ENCODE measurements at regions not wholly inside any gene's neighbourhood (a gene's known extent, or its start where the extent isn't known, plus 50 kb on each side); places are given as distances from the start of the nearest gene placed in this dataset.
"Not testable (repeated sequence)": the region's sequence is repeated elsewhere in the genome, so short reads cannot be mapped to it uniquely, and the experiment has no call there.

DNA sequence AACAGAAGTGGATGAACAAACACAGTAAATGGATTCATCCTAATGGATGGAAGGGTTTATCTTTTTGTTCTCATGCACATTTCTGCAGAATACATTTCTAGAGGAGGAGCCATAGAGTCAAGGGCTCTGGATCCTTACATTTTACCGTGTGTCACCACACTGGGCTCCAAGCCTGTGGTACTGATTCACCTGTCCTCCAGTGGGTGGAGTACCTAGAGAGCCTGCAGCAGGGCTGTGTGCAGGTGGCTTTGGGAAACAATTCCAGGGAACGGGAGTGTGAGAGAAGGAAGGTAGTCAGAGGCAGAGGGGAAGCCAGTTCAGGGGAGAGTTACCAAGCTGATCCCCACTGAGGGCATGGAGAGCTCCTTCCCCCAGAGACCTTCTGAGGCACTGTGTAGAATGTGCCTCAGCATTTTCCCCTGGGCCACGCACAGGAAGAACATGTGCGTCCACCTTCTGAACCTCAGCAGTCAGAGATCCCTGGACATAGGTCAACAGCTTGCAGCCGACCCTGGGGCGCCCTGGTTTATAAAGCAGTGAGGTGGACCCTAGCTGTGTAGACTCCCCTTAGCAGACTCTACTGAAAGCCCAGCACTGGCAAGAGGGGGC lies 85.3 kb upstream of the SLC22A23 start:
- no peak for DNase-seq

DNA sequence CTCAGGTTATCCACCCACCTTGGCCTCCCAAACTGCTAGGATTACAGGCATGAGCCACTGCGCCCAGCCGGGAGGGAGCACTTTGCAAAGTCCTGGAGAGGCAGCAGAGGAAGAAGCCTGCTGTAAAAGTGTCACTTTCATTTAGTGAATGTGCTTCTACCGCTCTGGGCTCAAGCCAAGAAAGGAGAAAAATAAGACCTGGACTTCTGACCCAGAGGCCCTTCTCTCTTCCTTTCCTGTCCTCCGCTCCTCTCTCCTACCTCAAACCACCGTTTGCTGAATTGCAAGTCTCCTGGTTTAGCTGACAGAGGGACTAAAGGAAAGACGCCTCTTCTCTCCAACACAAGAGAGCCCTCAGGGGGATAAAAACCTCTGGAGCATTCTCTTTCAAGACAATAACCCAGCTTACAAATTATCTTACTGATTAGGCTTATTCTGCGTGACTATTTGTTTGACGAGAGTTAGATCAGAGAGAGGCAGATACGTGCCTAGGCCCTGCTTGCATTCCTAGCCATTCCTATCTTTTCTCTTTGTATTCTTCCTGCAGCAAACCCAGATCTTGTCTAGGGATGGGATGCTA lies 84.2 kb upstream of the SLC22A23 start:
- DNase-seq: no peak

DNA sequence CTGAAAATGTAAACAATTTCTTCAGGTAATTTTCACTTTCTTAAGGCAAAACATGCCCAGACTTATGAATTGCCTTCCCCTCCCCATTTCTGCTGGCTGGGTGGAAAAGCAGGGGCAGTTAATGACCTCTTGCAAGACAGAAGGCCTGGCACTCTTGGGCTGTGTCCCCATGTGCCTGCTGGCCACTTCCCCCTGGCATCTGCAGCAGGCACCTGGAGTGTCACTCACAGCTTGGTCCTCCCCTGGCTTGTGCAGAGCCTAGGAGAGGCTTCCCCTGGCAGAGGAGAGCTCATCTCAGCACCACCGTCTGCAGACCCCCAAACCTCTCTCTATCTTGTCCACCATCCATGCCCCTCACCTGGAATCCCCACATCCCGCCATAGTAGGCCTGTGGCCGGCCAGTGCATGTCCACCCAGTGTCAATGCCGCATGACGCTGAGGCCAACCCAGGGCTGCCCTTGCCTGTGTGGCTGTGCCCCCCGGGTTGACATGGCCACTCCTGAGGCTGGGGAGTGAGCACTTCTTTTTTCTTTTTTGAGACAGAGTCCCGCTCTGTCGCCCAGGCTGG lies 83.5 kb upstream of the SLC22A23 start:
- no peak for DNase-seq

DNA sequence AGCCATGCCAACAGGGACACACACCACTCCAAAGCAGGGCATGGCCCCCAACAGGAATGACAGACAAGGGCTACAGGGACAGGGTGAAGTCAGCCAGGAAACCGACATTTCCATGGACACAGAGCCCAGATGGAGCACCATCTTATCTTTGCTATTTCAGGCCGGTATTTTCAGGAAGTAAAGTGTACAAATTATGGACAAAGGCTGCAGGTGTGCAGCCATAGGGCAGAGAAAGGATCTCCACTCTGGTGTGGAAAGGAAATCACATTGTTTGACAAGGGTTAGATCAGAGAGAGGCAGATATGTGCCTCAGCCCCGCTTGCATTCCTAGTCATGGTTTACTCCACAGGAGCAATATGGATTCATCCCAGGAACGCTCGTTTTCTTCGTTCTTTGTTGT lies 81.7 kb upstream of the SLC22A23 start:
- no peak for DNase-seq

DNA sequence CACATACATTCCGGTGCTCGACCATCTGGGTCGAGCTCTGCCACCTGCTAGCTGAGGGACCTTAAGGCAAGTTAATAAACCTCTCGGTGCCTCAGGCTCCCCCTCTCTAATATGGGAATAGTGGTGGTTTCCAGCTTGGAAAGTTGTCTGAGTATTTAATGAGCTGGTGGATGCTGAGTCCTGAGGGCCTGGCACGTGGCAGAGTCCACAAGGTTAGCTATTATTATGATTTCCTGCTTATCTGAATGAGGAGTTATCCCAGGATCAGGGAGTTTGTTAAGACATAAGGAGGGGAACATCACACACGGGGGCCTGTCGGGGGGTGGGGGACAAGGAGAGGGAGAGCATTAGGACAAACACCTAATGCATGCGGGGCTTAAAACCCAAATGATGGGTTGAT lies 80.1 kb upstream of the SLC22A23 start:
- no peak for DNase-seq

DNA sequence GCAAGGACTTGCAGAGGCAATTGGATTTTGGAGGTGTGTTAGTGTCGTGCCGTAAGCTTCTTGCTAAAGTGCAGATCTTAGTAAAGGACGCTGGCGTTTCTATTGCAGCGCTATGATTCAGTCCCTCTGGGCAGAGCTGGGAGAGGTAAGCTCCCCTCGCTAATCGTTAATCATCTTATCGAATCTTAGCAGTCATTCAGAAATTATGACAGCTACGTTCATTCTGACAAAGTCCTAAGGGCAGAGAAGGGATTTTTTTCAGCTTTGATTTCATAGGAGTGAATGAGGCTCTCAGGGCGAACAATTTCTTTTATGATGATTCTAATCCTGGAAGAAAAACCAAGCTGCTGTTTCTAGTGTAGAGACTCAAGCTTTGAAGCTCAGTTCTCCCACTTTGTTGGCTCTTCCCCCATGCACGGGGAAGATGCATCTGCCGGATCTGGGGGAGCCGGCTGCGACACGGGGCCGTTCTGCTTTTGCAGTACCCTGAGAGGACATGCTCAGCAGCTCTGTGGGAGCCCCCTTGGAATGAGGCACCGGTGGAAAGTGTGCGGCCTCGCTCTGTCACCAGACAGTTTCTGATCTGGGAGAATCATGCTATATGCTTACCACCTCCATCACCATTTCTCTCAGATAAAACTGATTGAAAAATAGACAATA lies 79.1 kb upstream of the SLC22A23 start:
- no peak for DNase-seq

DNA sequence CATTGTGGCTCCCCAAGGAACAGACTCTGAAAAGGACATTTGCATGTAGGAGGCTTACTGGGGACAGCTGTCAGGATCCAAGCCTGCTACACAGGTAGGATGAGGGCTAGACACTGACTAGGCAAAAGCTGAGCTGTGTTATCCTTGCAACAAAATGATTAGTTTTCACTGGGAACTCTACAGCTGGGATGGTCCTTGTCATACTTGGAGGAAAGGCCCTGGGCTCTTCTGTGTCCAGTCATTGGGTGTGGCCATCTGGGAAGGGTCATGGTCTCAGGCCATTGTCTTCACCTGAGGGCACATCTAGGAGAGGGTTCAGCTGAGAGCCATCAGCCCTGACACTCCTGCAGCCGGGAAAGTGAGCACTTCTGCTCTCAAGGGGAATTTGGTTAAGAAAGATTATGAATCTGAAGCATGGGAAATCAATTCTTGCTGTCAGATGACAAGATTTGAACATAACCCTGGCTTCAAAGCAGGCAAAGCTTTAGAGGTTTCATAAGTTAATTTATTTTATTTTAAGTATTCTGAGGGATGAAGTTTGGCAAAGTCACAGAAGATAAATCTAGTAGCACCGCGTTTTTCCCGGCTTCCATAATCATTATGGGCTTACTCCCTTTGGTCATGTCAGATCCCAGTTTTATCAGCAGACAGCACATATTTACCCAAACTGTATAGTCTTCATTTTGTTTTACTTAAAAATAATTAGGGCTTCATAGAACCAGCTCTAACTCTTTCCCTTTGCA lies 78.4 kb upstream of the SLC22A23 start:
- DNase-seq: no peak

DNA sequence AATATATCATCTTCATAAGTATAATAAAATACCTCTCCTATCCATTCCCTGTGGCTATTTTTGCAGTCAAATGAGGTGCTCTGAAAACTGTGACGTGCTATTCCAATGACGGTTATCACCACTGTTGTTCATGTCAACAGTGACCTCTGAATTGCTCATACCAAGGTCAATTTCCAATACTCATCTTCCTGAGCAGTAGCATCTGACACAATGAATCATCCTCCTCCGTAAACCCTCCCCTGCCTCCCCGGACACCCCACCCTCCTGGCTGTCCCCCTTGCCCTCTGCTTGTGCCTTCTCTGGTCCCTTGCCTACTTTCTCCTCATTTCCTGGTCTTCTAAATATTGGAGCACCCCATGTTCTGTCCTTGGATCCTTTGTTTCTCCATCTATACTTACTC lies 77.7 kb upstream of the SLC22A23 start:
- DNase-seq: no peak

DNA sequence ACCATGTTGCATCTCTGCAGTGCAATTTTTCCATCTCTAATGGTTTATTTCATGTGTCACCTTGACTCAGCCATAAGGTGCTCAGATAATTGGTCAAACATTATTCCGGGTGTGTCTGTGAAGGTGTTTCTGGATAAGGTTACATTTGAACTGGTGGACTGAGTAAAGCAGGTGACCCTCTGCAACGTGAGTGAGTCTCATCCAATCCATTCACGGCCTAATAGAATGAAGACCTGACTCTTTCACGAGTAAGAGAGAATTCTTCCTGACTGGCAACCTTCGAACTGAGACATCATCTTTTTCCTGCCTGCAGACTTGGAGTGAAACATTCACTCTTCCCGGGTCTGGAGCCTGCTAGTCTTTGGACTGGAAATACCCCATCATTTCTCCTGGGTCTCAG lies 77.1 kb upstream of the SLC22A23 start:
- no peak for DNase-seq

DNA sequence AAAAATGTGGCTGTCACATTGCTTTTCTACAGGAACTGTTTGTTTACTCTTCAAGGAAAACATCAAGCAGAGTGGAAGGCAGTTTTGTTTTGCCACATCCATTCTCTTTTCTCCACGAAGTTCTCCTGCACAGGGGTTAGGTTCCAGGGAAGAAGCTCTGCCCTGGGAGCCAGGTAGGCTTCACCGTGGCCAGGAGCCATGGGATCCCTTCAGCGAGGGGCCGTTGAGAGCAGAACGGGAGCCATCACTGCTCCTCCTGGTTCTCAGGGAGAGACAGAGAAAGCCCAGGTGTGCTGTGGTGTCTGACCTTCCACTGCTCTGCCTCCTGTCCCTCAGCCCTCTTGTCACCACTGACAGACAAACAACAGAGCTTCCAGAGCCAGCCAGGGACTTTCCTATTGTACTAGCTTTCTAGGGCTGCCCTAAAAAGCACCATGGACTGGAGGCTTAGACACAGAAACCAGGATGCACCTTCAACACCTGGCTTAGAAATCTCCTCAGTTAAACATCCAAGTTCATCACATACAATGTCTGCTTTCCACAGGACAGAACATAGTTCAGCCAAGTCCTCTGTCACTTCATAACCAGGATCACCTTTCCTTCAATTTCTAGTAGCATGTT lies 75.6 kb upstream of the SLC22A23 start:
- no peak for DNase-seq

DNA sequence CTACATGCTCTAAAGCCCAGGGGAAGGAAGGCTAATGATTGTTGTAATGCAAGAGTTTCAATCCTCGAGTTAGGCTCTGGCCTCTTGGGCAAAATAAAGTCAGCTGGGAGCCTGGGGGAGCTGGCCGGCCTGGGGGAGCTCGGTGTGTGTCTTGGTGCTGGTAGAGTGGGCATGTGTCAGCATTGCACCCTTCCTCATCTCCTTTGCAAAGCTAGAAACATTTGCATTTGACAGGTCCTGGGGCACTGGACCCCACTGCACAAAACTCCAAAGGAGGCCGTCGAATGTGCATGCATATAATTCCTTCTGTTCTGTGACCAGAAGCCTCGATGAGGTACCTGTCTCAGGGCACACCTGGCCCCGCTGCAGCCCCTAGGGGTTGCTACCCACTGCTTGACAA lies 74.6 kb upstream of the SLC22A23 start:
- DNase-seq: no peak

DNA sequence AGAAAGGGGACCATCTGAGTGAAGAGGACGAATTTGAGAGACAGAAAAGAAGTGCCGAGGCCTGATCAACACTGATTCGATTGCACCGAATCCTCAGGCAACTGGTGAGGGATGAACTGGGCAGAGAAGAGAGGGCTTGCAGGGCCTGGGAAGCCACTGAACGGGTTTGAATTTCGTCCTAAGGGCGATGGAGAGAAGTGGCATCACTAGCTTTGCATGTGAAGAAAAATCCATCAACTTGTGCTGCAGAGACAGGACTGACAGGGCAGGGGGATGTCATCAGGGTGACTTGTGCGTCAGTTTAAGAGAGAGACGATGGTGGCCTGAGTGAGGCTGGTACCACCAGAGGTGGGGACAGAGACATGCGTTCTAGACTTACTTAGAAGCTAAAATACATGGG lies 73.7 kb upstream of the SLC22A23 start:
- DNase-seq: no peak

DNA sequence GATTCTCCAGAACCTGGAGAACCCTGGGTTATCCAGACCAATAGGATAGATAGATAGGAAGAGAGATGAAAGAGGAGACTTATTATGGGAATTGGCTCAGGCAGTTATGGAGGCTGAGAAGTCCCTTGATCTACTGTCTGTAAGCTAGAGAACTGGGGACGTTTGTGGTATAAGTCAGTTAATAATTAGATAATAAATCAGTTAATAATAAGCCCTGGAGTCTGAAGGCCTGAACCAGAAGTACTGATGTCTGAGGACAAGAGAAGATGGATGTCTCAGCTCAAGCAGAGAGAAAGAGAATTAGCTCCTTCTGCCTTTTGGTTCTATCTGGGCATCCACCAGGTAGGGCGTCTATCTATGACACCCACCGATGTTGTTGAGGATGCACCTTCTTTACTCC lies 72.9 kb upstream of the SLC22A23 start:
- no peak for DNase-seq

DNA sequence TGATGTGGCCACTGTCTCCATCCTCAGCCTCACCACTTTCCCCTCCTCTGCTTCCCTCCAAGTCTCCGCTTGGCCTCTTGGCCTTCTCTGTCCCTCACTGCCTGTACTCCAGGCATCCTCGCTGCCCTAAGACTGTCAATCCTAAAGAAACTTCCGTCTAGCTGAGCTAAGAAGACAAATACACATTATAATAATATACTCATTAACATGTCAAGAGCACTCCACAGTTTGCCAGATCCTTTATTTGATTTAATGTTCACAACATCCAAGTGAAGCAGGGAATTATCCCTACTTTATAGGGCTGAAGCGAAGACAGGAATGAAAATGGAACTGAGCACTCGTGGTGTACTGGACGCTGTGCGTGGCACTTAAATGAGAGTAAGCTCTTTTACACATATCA lies 72.4 kb upstream of the SLC22A23 start:
- DNase-seq: no peak

DNA sequence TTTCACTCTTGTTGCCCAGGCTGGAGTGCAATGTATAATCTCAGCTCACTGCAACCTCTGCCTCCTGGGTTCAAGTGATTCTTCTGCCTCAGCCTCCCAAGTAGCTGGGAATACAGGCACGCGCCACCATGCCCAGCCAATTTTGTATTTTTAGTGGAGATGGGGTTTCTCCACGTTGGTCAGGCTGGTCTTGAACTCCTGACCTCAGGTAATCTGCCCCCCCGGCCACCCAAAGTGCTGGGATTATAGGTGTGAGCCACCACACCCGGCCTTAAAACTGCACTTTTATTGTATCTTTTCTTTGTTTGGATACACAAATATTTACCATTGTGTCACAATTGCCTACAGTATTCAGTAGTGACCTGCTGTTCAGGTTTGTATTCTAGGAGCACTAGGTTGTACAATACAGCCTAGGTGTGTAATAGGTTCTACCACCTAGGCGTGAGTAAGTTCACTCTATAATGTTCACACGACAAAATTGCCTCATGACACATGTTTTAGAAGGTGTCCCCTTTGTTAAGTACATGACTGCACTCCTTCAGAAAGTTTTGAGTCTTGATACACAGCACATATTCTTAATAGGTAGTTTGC lies 71.3 kb upstream of the SLC22A23 start:
- not testable (repeated sequence) for DNase-seq

DNA sequence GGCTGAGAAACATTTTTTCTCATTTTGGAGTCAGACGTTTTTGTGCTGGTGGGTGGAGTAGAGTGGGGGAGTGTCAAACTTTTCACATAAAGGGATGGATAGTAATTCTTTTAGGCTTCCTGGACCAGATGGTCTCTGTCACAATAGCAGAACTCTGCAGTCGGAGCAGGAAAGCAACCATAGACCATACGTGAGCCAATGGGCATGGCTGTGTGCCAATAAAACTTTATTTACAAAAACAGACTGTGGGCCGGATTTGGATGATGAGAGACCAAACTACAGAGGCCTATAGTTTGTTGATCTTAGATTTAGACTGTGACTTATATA lies 70.8 kb upstream of the SLC22A23 start:
- DNase-seq: no peak

DNA sequence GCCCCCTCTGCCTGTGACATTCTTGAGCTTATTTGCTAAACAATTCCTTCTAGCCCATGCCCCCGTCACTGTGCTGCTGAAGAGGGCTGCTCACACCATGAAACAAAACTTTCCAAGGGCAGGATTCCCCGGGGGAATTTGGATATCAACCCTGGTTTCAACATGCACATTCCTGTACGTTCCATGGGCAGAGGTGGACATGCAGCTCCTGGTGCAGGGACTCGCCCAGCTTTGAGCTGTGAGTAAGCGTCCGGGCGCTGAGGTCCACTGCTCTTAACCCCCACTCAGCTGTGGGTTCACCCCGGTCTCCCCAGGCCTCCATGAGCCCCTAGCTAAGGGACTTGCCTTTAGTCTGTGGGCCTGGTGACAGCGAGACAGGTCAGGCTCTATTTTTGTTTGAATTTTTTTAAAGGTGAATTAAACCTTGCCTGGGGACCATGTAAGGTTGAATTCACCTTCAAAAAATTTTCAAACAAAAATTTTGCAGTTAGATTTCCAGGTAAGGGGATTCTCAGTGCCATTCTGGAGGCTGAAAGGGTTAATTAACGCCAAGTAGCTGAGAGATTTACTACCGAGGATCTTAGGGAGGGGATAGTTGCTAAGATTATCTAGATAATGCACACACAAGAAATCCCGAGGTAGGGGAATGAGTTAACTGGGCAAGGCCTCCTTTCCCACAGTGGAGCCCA lies 70.3 kb upstream of the SLC22A23 start:
- no peak for DNase-seq

DNA sequence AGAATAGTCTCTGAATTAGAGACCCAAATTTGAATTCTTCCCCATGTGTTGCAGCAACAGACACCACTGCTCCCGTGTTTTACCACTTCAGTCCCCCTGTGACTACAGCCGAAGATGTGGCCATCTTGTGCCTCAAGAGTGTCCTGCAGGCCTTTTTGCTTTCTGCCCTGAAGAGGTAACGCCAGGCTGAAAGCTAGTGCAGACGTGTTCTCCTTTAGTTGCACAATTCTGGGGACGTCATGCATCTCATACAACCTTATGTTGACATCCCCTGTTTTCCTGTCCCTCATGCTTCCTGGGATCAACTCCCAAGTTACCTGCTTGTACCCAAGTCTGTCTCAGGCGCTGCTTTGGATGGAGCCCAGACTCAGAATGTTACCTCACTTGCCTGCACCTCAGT lies 69.1 kb upstream of the SLC22A23 start:
- DNase-seq: no peak

DNA sequence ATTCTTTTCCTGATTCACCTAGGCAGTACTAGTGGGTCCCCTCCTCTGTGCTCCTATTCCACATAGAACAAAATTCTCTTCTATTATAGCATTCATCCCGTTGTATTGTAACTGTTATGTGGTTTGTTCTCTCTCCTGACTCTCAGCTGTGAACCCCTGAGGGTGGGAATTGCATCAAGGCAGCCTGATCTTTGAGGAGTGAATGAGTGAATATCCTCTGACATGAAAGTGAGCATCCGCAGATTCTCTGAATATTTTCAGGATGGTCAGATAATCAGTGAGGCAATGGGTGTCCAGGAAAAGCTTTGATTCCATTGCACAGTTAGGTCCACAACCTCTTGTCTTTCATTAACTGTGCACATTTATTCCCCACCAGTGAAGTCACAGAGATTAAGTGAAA lies 67.6 kb upstream of the SLC22A23 start:
- no peak for DNase-seq

DNA sequence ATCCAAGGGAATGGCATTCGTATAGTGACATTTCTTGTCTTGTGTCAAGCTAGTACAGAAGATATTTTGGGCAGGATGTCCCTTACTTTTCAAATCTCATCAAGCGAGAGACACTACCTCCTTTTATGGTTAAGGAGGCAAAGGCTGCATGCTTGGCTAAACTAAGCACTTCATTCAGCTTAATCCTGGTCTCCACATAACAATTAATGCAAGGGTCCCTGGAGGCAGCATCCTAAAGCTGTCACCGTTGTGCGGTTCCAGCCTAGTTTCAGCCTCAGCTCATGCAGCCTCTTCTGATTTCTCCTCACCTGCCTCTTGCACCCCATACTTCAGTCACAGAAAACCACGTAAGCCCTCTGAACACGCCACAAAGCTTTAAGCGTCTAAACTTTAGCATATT lies 67.1 kb upstream of the SLC22A23 start:
- no peak for DNase-seq

DNA sequence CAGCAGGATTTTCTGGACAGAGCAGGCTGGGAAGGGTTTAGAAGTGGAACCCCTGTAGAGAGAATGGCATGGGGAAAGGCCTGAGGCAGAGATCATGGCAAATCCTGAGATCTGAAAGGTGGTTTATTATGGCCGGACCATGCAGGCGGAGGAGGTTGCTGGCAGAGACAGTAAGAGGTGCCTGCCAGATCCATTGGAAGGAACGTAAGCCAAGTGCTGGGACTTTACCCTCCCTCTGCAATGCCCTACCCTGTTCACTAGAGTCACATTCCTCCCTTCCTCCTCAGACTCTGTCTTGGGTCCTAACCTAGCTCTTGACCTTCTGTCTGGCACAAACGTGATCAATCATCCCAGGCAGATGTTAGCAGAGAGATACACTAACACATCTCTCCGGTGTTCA lies 66.4 kb upstream of the SLC22A23 start:
- DNase-seq: no peak

DNA sequence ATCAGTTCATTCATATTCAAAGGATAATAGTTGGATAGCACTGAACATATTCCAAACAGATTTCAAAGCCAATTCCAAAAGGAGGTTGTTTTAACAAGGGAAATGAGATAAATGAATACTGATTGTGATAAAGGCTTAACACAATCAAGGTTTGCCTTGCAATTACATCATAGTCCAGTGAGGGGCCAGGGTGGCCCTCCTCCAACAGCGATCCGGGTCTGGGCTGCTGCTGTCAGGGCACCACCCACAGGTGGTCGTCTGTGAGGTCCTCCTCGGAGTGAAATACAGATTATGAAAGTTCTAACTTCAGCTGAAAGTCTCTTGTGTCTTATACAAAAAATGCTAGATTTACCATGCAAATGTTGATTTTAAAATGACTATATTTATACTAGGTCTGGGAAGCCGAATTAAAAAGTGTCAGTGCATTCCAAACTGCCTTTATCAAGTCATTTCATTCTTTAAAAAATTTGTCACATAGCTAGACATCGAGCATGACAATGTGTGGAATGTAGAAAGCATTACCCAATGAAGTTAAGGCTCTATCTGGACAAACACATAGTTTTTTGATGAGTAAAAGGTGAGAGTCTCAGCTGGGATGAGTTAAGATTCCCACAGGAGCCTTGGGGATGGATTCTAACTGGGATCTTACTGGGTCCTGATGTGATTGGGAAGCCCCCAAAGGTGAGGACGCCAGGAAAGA lies 65.9 kb upstream of the SLC22A23 start:
- DNase-seq: no peak
